Stimulated activated memory B cell treated with anti-CD40 and anti-IgM and Interleukin-4, amounts not matched to agents 10 μg/mL and 1 μg/mL and 100 μg/mL, for 72 hours (primary cell): ENCODE measurements at regions not wholly inside any gene's neighbourhood (a gene's known extent, or its start where the extent isn't known, plus 50 kb on each side); places are given as distances from the start of the nearest gene placed in this dataset.

Experiments
- ATAC-seq: fragments of 150-1000 bp; cut with Tn5 transposase; 2 replicates; pipeline ENCODE4 v1.10.0; 2021
- H3K27ac Mint-ChIP-seq: one replicate; pipeline ENCODE4 v1.8.0; 2022; ENCODE audit warnings: mild to moderate bottlenecking, mixed read lengths
- H3K27me3 Mint-ChIP-seq: one replicate; pipeline ENCODE4 v1.8.0; 2022; ENCODE audit warnings: mixed read lengths
- H3K36me3 Mint-ChIP-seq: one replicate; pipeline ENCODE4 v1.8.0; 2022; ENCODE audit warnings: mixed read lengths
- H3K4me1 Mint-ChIP-seq: one replicate; pipeline ENCODE4 v1.8.0; 2022; ENCODE audit warnings: mixed read lengths
- H3K4me3 Mint-ChIP-seq: one replicate; pipeline ENCODE4 v1.8.0; 2022; ENCODE audit warnings: mild to moderate bottlenecking, moderate library complexity, mixed read lengths
- H3K9me3 Mint-ChIP-seq: one replicate; pipeline ENCODE4 v1.8.0; 2022; ENCODE audit warnings: mixed read lengths

- H3K36me3 Mint-ChIP-seq = no peaks in the 10 kb centered on the region
- H3K9me3 Mint-ChIP-seq = peaks cover 10% of the 10 kb centered on the region
- no peak for ATAC-seq
- no peaks in the 10 kb centered on the region for H3K4me1 Mint-ChIP-seq
- no peak overlapping the region for H3K27ac Mint-ChIP-seq
- no peak overlapping the region for H3K4me3 Mint-ChIP-seq
- H3K27me3 Mint-ChIP-seq = no peaks in the 10 kb centered on the region
Measured at GRCh38 chr12:127729381-127729780, 537.6 kb upstream of the TMEM132C start.

GRCh38 chr12:127731657-127732056, 535.3 kb upstream of the TMEM132C start:
- Mint-ChIP-seq H3K4me3 (no peak overlapping the region), H3K27ac (no peak overlapping the region), H3K4me1 (no peaks in the 10 kb centered on the region), H3K36me3 (no peaks in the 10 kb centered on the region), H3K27me3 (no peaks in the 10 kb centered on the region), H3K9me3 (peaks cover 10% of the 10 kb centered on the region)
- no peak for ATAC-seq

GRCh38 chr12:127742231-127742630, 524.7 kb upstream of the TMEM132C start:
- H3K4me1 Mint-ChIP-seq = no peaks in the 10 kb centered on the region
- H3K36me3 Mint-ChIP-seq = no peaks in the 10 kb centered on the region
- peaks cover 2% of the 10 kb centered on the region for H3K9me3 Mint-ChIP-seq
- H3K4me3 Mint-ChIP-seq = no peak overlapping the region
- H3K27ac Mint-ChIP-seq = no peak overlapping the region
- H3K27me3 Mint-ChIP-seq = no peaks in the 10 kb centered on the region
- no peak for ATAC-seq

GRCh38 chr12:127745469-127746212, 521.3 kb upstream of the TMEM132C start:
- Mint-ChIP-seq H3K36me3 (no peaks in the 10 kb centered on the region), H3K27me3 (no peaks in the 10 kb centered on the region), H3K4me3 (no peak overlapping the region), H3K4me1 (no peaks in the 10 kb centered on the region), H3K27ac (no peak overlapping the region), H3K9me3 (no peaks in the 10 kb centered on the region)
- ATAC-seq = no peak

DNA sequence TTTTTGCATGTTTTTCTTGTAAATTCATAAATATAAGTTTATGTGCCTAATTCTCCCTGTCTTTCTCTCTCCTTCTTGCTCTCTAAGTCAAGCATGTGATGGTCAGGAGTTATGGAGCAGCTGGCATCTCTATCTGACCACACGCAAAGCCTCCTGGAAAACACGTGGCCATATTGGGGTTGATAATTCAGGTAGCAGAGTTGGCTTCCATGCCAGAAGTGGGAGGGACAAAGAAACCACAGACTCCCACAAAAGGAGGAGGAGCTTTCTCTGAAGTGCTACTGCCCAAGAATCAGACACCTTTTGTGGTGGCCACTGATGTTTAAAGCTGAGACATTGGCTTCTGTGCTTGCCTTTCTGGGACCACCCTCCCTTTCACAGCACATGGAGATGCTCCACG, 517.6 kb upstream of the TMEM132C start:
- H3K9me3 Mint-ChIP-seq = peaks cover 2% of the 10 kb centered on the region
- no peaks in the 10 kb centered on the region for H3K4me1 Mint-ChIP-seq
- no peak for ATAC-seq
- H3K27me3 Mint-ChIP-seq = no peaks in the 10 kb centered on the region
- H3K27ac Mint-ChIP-seq = no peak overlapping the region
- no peak overlapping the region for H3K4me3 Mint-ChIP-seq
- no peaks in the 10 kb centered on the region for H3K36me3 Mint-ChIP-seq

GRCh38 chr12:127750076-127750840, 516.7 kb upstream of the TMEM132C start:
- Mint-ChIP-seq H3K9me3 (peaks cover 2% of the 10 kb centered on the region), H3K4me3 (no peak overlapping the region), H3K27ac (no peak overlapping the region), H3K36me3 (no peaks in the 10 kb centered on the region), H3K4me1 (no peaks in the 10 kb centered on the region), H3K27me3 (no peaks in the 10 kb centered on the region)
- no peak for ATAC-seq

DNA sequence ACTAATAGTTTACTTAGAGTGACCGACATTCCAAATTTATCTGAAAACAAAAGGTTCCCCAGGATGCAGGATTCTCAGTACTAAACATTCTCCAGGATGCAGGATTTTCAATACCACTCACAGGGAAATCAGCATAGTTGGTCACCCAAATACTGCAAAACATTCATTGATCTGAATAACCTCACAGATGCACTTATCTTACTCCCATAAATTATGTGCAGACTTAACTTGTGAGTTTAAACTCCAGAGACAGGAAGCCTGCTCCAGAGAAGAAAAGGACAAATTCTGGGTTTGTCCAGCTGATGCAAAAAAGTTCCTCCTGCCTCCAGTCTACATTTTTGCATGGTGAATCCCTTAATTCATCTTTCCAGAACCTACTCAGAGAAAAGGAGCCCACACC, 514.2 kb upstream of the TMEM132C start:
- Mint-ChIP-seq H3K36me3 (no peaks in the 10 kb centered on the region), H3K27me3 (no peaks in the 10 kb centered on the region), H3K4me1 (no peaks in the 10 kb centered on the region), H3K4me3 (no peak overlapping the region), H3K27ac (no peak overlapping the region), H3K9me3 (peaks cover 7% of the 10 kb centered on the region)
- no peak for ATAC-seq

DNA sequence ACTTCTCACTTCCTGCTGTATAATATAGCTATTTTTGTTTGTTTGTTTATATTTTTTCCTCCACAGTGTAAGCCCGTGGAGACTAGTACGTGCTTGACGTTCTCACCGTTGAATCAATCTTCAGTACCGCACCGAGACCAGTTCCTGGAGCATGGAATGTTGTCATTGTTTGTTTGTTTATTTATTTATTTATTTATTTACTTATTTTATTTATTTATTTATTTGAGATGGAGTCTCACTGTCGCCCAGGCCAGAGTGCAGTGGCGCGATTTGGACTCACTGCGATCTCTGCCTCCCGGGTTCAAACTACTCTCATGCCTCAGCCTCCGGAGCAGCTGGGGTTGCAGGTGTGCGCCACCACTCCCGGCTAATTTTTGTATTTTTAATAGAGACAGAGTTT, 506.6 kb upstream of the TMEM132C start:
- Mint-ChIP-seq H3K27ac (no peak overlapping the region), H3K27me3 (no peaks in the 10 kb centered on the region), H3K36me3 (no peaks in the 10 kb centered on the region), H3K9me3 (peaks cover 15% of the 10 kb centered on the region), H3K4me3 (no peak overlapping the region), H3K4me1 (no peaks in the 10 kb centered on the region)
- ATAC-seq = no peak

GRCh38 chr12:127760996-127761395, 506.0 kb upstream of the TMEM132C start:
- no peak for ATAC-seq
- H3K27me3 Mint-ChIP-seq = no peaks in the 10 kb centered on the region
- H3K4me3 Mint-ChIP-seq = no peak overlapping the region
- no peak overlapping the region for H3K27ac Mint-ChIP-seq
- H3K4me1 Mint-ChIP-seq = no peaks in the 10 kb centered on the region
- H3K9me3 Mint-ChIP-seq = peaks cover 15% of the 10 kb centered on the region
- no peaks in the 10 kb centered on the region for H3K36me3 Mint-ChIP-seq

- peaks cover 10% of the 10 kb centered on the region for H3K9me3 Mint-ChIP-seq
- H3K4me1 Mint-ChIP-seq = no peaks in the 10 kb centered on the region
- H3K27me3 Mint-ChIP-seq = no peaks in the 10 kb centered on the region
- no peak overlapping the region for H3K27ac Mint-ChIP-seq
- no peak overlapping the region for H3K4me3 Mint-ChIP-seq
- no peaks in the 10 kb centered on the region for H3K36me3 Mint-ChIP-seq
- ATAC-seq = no peak
Measured at GRCh38 chr12:127761880-127762279, 505.1 kb upstream of the TMEM132C start.

GRCh38 chr12:127767656-127768055, 499.3 kb upstream of the TMEM132C start:
- H3K4me3 Mint-ChIP-seq = no peak overlapping the region
- no peak overlapping the region for H3K27ac Mint-ChIP-seq
- no peaks in the 10 kb centered on the region for H3K4me1 Mint-ChIP-seq
- no peaks in the 10 kb centered on the region for H3K36me3 Mint-ChIP-seq
- H3K9me3 Mint-ChIP-seq = peaks cover 8% of the 10 kb centered on the region
- ATAC-seq = no peak
- no peaks in the 10 kb centered on the region for H3K27me3 Mint-ChIP-seq

GRCh38 chr12:127770118-127770517, 496.9 kb upstream of the TMEM132C start:
- Mint-ChIP-seq H3K36me3 (no peaks in the 10 kb centered on the region), H3K9me3 (no peaks in the 10 kb centered on the region), H3K4me1 (no peaks in the 10 kb centered on the region), H3K27ac (no peak overlapping the region), H3K4me3 (no peak overlapping the region), H3K27me3 (no peaks in the 10 kb centered on the region)
- no peak for ATAC-seq

DNA sequence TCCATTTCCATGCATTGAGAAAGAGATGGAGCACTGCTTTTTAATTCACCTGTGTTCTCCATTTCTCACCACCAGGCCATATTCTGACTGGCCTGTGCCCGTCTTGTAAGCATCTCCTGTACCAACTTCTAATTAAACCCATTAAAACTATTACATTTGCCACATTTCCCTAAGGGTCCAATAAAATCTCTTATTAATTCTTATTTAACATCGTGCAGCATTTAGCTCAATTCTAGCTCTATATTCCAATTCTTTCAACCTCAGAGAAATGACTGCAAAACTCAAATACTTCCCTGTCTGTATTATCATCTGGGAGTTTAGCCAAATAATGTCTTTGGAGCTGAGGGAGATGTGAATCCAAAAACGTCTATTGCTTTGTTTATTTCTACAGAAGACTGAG, 495.4 kb upstream of the TMEM132C start:
- ATAC-seq = no peak
- Mint-ChIP-seq H3K36me3 (no peaks in the 10 kb centered on the region), H3K9me3 (no peaks in the 10 kb centered on the region), H3K27ac (no peak overlapping the region), H3K27me3 (no peaks in the 10 kb centered on the region), H3K4me3 (no peak overlapping the region), H3K4me1 (no peaks in the 10 kb centered on the region)

GRCh38 chr12:127773520-127773919, 493.4 kb upstream of the TMEM132C start:
- no peaks in the 10 kb centered on the region for H3K27me3 Mint-ChIP-seq
- no peaks in the 10 kb centered on the region for H3K4me1 Mint-ChIP-seq
- H3K9me3 Mint-ChIP-seq = peaks cover 3% of the 10 kb centered on the region
- no peak overlapping the region for H3K4me3 Mint-ChIP-seq
- H3K36me3 Mint-ChIP-seq = no peaks in the 10 kb centered on the region
- H3K27ac Mint-ChIP-seq = no peak overlapping the region
- no peak for ATAC-seq

GRCh38 chr12:127774828-127775227, 492.1 kb upstream of the TMEM132C start:
- no peak for ATAC-seq
- Mint-ChIP-seq H3K27ac (no peak overlapping the region), H3K27me3 (no peaks in the 10 kb centered on the region), H3K36me3 (no peaks in the 10 kb centered on the region), H3K4me1 (no peaks in the 10 kb centered on the region), H3K4me3 (no peak overlapping the region), H3K9me3 (peaks cover 8% of the 10 kb centered on the region)
